Fibroblast of skin of right quadriceps (primary cell): ENCODE measurements at regions not wholly inside any gene's neighbourhood (a gene's known extent, or its start where the extent isn't known, plus 50 kb on each side); places are given as distances from the start of the nearest gene placed in this dataset.
A peak's percentile ranks its signal among the peaks of the same experiment; 100 is the strongest.

Experiments
- DNase-seq: peaks from one replicate; pipeline ENCODE4 v3.0.0-alpha.2; 2013

DNA sequence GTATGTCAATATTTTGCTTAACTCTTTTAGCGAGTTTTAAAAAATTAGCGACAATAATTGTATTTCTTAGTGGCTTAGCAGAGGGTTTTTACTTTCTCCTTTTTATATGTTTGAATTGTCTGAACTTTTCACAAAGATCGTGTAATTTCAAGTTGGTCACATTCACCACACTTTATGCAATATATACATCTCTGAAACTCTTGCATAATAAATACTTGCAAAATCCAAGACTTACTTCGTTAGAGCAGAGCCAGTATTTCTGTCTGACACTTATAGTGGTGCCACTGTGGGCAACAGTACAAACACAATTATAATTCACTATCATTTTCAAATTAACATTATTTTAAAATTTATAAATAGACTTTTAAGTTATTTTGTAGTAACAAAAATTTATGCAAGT, 62.0 kb downstream of the SUCNR1 start:
- no peak for DNase-seq

DNA sequence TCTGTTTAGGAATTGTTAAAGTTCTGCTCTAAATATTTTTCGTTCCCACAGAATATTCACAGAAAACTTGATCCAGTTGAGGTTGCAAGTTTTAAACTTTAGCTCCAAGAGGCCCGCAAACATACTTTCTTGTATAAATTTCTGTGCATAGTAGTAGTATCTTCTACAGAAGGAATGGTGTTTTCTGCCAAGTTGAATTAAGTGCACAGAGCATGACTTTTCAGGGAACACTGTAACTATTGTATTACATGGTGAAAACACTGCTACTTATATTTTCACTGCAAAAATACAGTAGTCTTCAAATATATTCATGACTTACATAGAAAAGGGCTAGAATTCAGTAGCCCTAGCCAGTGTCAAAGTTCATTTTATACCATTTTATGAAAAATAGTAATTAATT, 67.0 kb downstream of the SUCNR1 start:
- no peak for DNase-seq

DNA sequence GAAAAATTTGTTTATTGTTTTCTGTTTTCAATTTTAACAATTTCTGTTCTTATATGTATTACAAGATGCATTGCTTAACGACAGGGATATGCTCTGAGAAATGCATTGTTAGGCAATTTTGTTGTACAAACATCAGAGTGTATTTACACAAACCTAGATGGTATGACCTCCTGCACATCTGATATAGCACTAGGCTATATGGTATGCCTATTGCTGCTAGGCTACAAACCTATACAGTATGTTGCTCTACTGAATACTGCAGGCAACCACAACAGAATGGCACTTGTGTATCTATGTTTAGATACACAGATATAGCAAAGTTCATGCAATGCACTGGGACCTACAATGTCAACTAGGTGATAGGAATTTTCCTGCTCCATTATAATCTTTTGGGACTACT, 70.1 kb downstream of the SUCNR1 start:
- no peak for DNase-seq

DNA sequence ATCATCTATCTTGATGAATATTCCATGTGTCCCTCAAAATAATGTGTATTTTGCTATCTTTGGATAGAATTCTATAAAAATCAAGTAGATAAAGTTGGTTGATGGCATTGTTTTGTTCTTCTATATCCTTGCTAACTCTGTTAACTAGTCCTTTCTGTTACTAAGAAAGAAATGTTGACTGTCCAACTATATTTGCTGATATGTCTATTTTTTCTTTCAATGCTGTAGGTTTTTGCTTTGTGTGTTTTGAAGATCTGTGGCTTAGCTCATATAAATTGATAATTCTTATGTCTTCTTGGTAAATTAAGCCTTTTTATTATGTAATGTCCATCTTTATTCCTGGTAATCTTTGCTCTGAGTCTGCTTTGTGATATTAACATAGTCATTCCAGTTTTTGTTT, 70.9 kb downstream of the SUCNR1 start:
- DNase-seq = no peak

DNA sequence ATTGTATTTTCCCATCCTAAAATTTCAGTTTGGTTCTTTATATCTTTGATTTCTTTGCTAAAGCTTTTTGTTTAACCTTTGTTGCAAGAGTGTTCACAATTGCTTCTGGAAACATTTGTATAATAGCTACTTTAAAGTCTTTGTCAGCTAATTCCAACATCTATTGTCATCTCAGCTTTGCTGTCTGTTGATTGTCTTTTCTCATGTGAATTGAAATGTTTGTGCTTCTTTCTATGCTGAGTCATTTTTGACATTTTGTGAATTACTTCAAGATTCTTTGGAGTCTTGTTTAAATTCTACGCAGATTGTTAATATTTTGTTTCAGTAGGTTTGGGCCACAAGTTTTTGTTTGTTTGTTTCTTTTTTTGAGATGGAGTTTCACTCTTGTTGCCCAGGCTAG, 73.2 kb downstream of the SUCNR1 start:
- peak; percentile 14 for DNase-seq

DNA sequence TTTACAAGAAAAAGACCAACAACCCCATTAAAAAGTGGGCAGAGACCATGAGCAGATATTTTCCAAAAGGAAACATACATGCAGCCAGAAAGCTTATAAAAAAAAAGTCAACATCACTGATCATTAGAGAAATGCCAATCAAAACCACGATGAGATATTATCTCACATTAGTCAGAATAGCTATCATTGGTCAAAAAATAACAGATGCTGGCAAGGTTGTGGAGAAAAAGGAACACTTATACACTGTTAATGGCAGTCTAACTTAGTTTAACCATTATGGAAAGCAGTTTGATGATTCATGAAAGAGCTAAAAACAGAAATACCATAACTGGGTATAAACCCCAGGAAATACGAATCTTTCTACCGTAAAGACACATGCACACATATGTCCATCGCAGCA, 76.3 kb downstream of the SUCNR1 start:
- DNase-seq = no peak

DNA sequence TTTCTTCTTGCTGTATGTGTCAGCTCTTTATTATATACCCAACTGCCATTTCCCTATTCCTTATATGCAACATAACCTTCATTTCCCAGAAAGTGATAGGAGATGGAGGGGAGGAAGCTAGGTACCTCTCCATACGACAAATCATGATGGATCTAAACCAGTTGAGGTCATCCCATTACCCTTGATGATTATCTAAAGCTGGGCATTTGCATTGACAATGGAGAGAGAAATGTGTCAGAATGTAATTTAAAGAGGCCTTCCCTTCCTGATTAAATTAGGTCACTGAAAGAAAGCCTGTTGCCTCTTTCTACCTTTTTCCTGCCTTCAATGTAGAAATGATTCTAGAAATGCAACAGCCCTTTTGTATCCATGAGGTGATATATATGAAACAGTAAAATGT, 81.9 kb downstream of the SUCNR1 start:
- no peak for DNase-seq

DNA sequence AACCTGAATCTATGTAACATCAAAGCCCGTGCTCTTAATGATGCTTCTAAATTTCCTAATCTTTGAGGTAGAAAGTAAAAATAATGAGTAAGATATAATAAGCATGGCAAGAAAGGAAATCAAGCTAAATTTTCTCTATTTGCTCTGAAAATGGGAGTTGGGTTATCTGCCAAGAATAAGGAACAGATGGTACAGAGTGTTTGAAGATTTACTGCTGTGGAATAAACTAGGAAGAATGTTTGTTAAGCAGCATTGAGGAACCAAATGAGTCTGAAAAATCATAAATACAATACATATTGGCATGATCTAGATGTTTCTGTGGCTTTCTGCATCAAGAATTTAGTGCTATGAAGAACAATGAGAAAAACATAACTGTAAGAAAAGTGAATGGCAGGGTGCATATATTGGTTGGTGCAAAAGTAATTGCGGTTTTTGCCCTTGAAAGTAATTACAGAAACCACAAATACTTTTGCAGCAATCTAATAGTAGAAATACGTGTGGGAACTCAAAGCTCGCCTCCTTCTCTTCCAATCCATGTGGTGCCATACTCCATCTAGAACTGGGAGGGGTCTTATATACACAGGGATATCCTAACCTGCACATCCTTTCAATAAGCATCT, 87.6 kb downstream of the SUCNR1 start:
- DNase-seq = peak; percentile 23

DNA sequence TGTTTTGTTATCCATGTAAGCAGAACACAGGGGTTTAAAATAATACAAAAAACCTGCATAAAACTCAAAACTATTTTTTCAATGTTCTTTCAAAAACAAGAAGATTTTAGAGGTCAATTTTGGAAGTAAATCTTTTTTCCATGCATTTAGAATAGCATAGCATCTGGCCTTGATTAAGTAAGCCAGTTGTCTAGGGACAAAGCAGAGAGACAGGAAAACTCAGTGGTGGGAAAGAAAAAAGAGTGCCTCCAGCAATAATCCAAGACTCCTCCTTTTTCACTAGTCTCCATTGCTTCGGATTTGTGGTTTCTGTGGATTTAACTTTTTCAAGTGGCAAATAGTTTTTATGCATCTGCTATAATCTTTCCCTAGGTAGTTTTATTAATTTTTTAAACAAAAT, 88.9 kb downstream of the SUCNR1 start:
- DNase-seq = peak; percentile 57

DNA sequence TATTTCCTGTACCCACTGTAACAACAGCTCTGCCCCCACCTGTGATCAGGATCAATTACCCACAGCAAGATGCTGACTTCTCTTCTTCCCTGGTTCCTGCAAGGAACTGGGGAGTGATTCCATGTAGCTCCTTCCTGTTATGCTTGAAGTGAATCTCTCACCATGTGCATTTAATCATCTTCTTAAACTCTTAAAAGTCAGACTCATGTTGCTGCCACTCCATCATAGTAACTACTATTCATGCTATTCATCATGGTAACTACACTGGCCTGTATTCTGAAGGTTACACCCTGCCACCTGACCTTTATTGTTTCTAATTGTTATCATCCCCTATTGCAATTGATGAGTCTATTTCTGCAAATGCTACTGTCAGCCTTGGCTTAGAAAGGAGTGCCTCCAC, 89.5 kb downstream of the SUCNR1 start:
- DNase-seq = peak; percentile 26

DNA sequence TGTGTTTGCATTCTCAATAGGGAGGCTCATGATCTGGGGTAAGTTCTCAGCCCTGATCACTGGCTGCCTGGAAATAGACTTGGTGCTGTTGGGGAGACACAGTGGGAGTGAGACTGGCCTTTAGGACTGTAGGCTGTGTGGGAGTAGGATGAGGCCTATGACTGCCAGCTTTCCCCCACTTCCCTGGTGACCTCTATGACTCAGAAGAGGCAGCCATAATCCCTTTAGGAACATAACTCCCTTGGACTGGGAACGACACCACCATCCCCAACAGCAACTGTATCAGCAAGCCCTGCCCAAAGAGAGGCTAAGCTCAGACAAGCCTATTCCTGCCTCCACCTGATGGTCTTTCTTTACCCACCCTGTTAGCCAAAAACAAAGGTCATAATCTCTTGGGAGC, 91.3 kb downstream of the SUCNR1 start:
- no peak for DNase-seq

DNA sequence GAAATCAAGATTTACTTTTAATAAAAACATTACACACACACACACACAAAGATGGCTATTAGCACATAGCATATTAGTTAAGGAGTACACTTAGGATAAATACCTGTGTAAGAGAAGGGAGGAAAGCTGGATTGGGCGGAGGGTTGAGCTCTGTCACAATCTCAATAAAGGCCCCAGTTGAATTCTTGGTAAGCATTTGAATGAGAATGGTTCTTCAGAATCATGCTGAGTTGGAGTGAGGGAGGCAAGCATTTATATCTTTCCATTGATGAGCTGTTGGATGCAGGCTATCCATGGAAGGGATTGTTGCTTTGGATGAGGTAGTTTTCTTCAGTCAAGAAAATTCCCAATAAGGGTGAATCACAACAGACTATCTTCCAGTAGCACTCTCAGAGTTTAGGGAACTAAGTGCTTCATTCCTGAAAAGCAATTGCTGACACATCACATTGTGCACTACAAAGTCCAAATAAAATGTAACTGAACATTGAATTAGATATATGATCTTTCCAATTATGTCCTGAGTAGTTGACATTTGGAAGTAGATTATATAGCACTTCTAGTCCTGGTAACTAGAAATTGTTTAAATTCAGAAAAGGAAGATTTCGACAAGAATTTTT, 95.7 kb downstream of the SUCNR1 start:
- DNase-seq = peak; percentile 22

DNA sequence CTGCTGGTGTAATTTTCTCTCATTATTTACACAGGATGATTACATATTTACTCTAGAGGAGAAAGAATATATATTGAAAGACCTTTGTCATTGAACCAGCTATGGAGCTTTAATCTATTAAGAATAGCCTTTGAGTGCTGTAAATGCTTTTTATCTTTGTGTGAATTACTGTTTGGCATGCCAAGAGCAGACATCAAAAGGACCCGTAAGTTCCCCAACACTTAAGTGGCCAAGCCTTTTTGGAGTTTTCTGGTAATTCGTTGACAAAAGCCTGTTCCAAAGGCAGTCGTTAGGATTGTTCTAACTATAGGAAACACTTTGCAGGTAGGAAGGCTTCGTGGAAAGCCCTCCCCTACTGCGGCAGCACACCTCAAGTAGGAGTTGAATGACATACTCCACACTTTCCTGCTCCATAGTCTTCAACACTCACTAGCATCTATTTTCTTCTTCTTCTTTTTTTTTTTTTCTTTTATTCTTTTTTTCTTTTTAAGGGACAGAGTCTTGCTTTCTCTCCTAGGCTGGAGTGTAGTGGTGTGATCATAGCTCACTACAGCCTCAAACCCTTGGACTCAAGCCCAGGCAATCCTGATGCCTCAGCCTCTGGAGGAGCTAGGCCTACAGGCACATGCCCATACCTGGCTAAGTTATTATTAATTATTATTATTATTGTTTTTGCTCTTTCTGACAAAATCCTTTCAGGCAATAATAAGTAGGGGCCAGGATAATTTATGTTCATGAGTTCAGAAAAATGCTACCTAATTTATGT, 98.6 kb downstream of the SUCNR1 start:
- DNase-seq = no peak

DNA sequence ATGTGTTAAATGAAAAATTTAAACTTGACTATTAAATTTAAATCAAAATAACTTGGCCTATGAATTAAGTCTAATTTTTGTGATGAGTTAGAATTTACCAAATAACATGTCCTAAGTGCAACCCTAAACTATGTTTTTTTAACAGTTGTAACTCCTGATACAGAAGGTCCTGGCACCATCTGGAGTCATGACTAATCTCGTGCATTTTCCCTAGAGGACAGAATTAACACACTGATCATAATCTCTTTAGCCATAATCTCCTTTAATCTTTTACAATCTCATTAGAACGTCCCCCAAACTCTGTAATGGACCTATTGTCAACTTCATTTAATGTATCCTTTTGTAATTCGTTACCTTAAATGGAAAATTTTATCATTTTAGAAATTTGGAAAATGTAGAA, 100.6 kb downstream of the SUCNR1 start:
- DNase-seq = peak; percentile 62

DNA sequence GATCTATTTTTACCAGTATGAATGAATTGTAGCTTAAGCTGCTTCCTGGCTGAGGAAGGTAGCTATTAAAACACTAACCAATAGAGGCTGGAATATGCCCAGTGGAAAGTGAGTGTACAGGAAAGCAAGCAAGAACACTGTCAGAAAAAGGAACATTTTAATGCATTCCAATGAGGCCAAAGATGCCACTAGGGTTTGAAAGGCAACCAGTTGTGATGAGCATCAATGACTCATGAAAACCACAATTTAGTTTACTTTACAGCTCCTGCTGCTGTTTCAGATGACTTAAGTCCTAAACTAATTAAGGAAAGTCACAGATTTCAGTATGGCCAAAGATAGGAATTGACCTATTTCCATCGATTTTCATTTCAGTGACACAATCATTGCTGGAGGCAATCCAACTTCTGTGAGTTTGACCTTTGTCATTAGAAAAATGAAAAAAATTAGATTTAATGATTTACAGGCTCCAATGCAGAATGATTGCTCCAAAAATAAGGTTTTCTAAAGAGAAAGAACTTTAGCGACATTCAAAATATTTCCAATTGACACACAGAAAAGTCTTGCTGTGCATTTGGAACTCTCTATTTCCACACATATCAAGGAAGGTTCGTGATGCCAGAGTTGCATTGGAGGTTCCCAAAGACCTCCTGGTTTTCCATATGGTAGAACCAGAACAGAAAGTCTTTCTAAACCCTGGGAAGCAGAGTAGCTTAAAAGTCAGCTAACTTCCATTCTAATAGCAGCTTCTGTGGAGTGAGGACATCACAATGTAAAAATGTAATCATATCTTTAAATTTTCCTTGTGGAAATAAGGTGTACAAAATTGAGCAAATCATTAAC, 103.0 kb downstream of the SUCNR1 start:
- peak; percentile 98 for DNase-seq

DNA sequence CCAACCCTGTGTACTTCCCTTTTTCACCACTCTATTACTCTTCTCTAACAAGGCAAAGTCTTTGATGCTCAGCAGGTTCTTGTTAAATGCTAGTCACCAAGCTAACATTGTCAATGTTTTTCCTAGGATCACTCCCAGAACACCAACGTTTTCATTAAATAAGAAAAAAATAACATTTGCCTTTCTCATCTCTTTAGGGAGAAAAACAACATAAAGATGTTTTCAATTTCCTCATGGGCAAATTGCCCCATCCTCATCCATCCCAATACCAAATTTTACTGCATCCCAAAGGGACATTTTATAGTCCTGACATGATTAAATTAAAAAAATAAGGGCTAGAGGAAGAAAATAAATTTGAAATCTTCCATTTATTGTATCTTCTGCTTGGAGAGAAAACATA, 106.5 kb downstream of the SUCNR1 start:
- DNase-seq = peak; percentile 51

DNA sequence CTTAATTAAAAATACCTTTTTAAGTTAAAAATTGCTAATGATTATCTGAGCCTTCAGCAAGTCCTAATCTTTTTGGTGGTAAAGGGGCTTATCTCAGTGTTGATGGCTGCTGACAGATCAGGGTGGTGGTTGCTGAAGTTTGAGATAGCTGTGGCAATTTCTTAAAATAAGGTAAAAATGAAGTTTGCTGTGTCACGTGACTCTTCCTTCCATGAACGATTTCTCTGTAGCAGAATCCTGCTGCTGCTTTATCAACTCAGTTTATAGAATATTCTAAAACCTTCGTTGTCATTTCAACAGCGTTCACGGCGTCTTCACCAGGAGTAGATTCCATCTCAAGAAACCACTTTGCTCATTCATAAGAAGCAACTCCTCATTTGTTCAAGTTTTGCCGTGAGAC, 110.1 kb downstream of the SUCNR1 start:
- DNase-seq = no peak

DNA sequence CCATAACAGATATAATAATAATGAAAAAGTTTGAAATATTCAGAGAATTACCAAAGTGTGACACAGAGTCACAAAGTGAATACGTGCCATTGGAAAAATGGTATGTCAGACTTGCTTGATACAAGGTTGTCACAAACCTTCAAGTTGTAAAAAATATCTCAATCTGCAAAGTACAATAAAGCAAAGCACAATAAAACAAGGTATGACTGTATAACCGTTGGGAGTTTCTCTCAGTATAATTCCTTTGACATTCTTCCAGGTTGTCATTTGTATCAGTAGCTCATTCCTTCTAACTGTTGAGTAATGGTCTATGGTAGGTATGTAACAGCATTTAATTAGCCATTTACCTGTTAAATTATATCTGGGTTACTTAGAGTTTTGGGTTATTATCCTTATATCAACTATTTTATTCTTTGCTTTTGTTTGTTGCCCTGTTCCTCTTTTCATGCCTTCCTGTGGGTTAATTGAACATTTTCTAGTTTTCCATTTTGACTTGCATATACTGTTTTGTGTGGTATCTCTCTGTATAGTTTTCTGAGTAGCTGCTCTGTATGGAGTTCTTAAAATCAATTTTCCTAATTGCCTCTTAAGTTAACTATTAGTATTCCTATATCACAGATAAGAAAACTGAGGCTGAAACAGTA, 112.5 kb downstream of the SUCNR1 start:
- no peak for DNase-seq

DNA sequence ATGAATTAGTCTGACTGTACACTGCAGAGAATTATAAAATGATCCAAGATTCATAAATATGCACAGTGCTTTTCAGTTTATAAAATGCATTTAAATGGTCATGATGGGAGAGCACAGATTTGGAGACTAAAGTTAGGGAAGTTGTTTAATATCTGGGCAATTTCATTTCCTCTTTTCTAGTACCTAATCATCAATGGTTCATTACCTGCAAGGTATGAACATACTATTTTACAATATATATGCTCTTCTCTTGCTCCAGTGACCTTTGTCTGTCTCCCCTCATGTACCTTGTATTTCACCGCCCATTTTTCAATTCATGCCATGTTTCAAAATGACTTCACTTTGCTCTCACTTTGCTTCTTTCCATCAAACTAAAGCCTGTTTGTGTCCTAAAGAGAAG, 114.5 kb downstream of the SUCNR1 start:
- no peak for DNase-seq

DNA sequence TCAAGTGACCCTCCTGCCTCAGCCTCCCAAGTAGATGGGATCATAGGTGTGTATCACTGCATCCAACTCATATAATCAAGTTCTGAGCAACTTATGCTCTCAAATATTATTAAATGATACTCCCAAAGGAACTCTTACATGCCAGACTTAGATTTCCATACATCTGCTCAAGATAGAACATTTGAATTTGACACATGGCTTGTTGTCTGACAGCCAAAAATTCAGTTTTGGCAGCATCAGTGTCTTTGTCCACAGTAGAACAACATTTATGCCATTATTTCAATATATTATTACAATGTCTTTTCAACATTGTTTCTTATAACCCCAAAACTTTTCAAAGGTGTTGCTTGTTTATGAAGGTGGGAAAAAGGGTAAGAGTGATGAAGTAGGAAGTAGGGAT, 116.2 kb downstream of the SUCNR1 start:
- DNase-seq = no peak

DNA sequence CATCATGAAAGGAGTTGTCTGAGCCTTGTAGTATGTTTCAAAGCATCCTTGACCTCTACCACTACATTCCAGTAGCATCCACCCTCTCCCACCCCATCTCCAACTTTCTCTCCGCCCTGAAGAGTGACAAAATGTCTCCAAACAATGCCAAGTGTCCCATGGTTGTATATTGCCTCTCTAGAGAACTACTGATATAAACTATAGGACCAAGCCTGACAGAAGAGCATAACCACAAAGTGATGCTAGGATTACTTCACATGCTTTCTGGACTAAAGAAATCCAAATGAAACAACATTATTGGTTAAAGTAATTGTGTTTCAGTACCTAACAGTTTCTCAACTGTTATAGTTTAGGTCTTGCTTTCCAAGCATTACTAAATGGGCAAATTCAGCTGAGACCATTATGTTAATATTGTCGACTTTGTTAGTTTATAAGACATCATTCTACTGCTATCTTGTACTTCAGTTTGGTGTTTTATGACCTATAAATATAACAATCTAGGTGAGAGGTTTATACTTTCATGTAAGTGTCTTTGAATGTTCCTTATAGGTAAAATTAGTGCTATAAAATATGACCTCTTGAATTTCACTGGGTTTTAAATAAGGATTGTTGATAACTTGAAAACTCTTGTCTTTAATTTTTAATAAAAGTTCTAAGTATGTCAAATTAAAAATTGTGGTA, 117.4 kb downstream of the SUCNR1 start:
- DNase-seq = no peak

DNA sequence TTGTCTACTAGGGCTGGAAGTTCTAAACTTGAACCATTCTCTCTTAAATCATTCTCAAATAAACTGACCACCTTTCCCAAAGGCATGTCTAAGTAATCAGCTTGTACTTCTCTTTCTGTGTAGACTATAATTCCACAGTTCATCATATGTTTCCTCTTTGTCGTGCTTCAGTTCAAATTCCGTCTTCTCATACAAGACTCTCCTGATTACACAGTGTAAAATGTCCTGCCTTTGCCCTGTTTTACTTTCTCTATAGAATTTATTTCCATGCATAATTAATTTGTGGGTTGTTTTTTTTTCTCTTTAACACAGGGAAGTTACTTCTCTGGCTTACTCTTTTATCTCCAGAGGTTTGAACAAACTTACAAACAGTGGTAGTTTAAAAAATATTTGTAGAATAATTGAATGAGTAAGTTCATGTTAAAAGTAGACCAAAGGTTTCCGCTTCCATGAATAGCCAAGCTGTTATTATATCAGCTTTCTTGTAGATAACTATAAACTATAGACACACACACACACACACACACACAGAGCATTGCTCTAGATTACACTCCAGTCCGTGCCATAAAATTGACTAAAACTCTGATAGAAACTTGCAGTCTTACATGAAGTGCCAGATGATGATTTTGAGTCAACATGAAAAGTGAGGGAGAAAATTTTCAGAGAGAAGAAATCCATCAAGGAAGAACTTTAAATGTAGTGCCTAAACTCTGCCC, 119.0 kb downstream of the SUCNR1 start:
- DNase-seq = no peak
